K562 (cell line): ENCODE measurements at regions not wholly inside any gene's neighbourhood (a gene's known extent, or its start where the extent isn't known, plus 50 kb on each side); places are given as distances from the start of the nearest gene placed in this dataset.

Experiments
- GTF2F1 ChIP-seq: IDR thresholded peaks from 2 replicates; pipeline ENCODE4 v1.6.1; 2011; ENCODE audit warnings: low read depth, low read length, improper control_type of control experiment
- RAD51 ChIP-seq: fragments of 450-650 bp; IDR thresholded peaks from 2 replicates; pipeline ENCODE4 v1.7.1; 2016; ENCODE audit warnings: low read depth, mild to moderate bottlenecking, borderline replicate concordance
- TF ChIP-seq, protein P1 (sequence below), 3 experiments: IDR thresholded peaks in 2 of 3; conservative IDR thresholded peaks in 1 of 3; 2 replicates each; pipeline ENCODE4 v1.5.1; 2011 to 2012; ENCODE audit warnings: low read length in 3 of 3, mild to moderate bottlenecking in 3 of 3, control low read depth in 2 of 3, improper control_type of control experiment in 1 of 3, inconsistent platforms in 1 of 3, low read depth in 1 of 3, mixed read lengths in 1 of 3, moderate library complexity in 1 of 3; ENCODE audit not compliant: insufficient read depth in 2 of 3

DNA sequence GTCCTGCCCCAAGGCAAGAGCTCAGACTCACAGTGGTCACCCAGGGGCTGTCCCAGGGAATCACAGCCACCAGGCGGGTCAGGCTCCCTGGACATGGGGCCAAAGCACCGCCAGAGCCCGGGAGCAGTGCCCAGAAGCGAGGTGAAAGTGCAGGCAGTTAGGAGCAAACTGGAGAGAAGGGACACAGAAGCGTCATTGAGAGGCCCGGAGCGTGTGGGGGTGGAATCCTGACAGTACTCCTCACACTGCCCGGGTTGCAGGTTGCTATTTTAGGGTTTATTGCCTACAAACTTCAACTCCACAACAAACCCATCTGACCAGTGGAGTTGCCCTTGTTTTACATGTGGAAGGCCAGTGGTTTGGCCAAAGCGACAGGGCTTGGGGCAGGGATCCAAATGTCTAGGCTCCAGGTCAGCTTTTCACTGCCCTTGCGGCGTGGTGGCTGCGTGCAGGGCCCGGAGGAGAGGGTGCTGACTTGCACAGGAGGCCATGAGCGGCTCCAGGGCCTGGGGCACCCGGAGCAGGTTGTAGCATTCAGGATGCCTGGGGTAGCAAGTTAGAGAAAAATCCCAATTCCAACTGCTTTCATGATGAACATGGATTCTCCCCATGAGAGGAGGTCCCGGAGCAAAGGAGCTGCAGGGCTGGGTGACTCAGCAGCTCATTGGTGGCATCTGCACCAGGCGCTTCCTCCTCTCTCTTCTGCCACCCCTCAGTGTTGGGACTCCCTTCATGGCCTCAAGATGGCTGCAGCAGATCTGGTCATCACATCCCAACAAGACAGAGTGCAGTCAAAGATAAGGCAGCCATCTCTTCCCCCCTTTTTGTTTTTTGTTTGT lies 112.3 kb upstream of the NCOR2 start:
- TF ChIP-seq GTF2F1, result no peak
- no peak for TF ChIP-seq RAD51
- TF ChIP-seq, protein P1, sequence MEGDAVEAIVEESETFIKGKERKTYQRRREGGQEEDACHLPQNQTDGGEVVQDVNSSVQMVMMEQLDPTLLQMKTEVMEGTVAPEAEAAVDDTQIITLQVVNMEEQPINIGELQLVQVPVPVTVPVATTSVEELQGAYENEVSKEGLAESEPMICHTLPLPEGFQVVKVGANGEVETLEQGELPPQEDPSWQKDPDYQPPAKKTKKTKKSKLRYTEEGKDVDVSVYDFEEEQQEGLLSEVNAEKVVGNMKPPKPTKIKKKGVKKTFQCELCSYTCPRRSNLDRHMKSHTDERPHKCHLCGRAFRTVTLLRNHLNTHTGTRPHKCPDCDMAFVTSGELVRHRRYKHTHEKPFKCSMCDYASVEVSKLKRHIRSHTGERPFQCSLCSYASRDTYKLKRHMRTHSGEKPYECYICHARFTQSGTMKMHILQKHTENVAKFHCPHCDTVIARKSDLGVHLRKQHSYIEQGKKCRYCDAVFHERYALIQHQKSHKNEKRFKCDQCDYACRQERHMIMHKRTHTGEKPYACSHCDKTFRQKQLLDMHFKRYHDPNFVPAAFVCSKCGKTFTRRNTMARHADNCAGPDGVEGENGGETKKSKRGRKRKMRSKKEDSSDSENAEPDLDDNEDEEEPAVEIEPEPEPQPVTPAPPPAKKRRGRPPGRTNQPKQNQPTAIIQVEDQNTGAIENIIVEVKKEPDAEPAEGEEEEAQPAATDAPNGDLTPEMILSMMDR (IDR thresholded peaks at IDR 0.05 in 2 of 3, conservative IDR thresholded peaks at IDR 0.05 in 1 of 3; ENCODE audit: insufficient read depth in 2 of 3, low read depth in 1 of 3, low read length in 3 of 3), result no peak
